Right cardiac atrium (tissue), 5 donors: ENCODE measurements at regions not wholly inside any gene's neighbourhood (a gene's known extent, or its start where the extent isn't known, plus 50 kb on each side); places are given as distances from the start of the nearest gene placed in this dataset.
"Not testable (repeated sequence)": the region's sequence is repeated elsewhere in the genome, so short reads cannot be mapped to it uniquely, and the experiment has no call there.

Source experiments
- ATAC-seq, 2 donors: fragments of 200-7000 bp; cut with Tn5 transposase; one replicate each; pipeline versions ENCODE4 v1.8.0 to v1.9.1; 2020; ENCODE audit warnings: moderate library complexity in 2 of 2, mild to moderate bottlenecking in 1 of 2
- DNase-seq, 3 donors: peaks; one replicate each; pipeline ENCODE4 v3.0.0-alpha.2; 2020
- H3K27ac ChIP-seq: one replicate; pipeline ENCODE4 v1.5.1; 2013; ENCODE audit warnings: mild to moderate bottlenecking, low read length, control low read depth, moderate library complexity
- H3K27me3 ChIP-seq: one replicate; pipeline ENCODE4 v1.6.1; 2013; ENCODE audit not compliant: control insufficient read depth, insufficient read depth
- H3K4me1 ChIP-seq: one replicate; pipeline ENCODE4 v1.6.1; 2013; ENCODE audit warnings: low read length; ENCODE audit not compliant: control insufficient read depth, insufficient read depth
- H3K4me3 ChIP-seq: one replicate; pipeline ENCODE4 v1.5.1; 2013; ENCODE audit warnings: low read length, control low read depth
- H3K9me3 ChIP-seq: one replicate; pipeline ENCODE4 v1.6.1; 2013; ENCODE audit warnings: low read length; ENCODE audit not compliant: control insufficient read depth
- WGBS: extraction: QIAGEN DNeasy Blood & Tissue Kit; methylation state at CpG from one replicate; pipeline ENCODE4 v1.1.7; 2013; 5-methylcytosine and 5-hydroxymethylcytosine counted together
- intact Hi-C, 4 donors: fragments of 100-400 bp; cut with DNase I; formaldehyde crosslinking; loops; one replicate each; pipeline versions ENCODE4 v1.11.0 to v1.14.0; 2022 to 2023
- donor health status: healthy with polysubstance abuse.
- donor health status: DM: no; HTN: yes; CAD: no.
- donor health status: DM: no; HTN: no; CAD: no.
- donor health status: DM: no; HTN: yes; CAD: no; lungs with severe emphysema.
- donor health status: DM: yes; HTN: yes; CAD: no.

GRCh38 chr11:121358760-121359159 lies 66.2 kb downstream of the SC5D start:
- DNase-seq (no peak), ATAC-seq (peak; percentile 34 to 58)

GRCh38 chr11:121359591-121359990 lies 67.0 kb downstream of the SC5D start:
- no peak for DNase-seq
- Histone ChIP-seq H3K4me1 (peaks cover 1% of the 10 kb centered on the region), H3K27ac (no peak overlapping the region), H3K27me3 (no peaks in the 10 kb centered on the region), H3K9me3 (no peaks in the 10 kb centered on the region), H3K4me3 (no peak overlapping the region)
- intact Hi-C loops, result no loop called here
- peak in 1 of 2 donors; percentile 27 for ATAC-seq

More at GRCh38 chr11:121358760-121359159, 66.2 kb downstream of the SC5D start:
- intact Hi-C loops, result no loop called here
- H3K27ac ChIP-seq, result no peak overlapping the region
- no peak overlapping the region for H3K4me3 ChIP-seq
- peaks cover 1% of the 10 kb centered on the region for H3K4me1 ChIP-seq
- no peaks in the 10 kb centered on the region for H3K9me3 ChIP-seq
- H3K27me3 ChIP-seq, result no peaks in the 10 kb centered on the region
- 49% methylated on average over 1 of the region's 1 CpG for WGBS

GRCh38 chr11:121362955-121363354 lies 70.4 kb downstream of the SC5D start:
- H3K4me1 ChIP-seq, H3K4me3 ChIP-seq, H3K9me3 ChIP-seq, intact Hi-C loops, DNase-seq, H3K27me3 ChIP-seq, H3K27ac ChIP-seq: not testable (repeated sequence)
- peak in 1 of 2 donors; percentile 45 for ATAC-seq
- WGBS, result 93% methylated on average over 41 of the region's 41 CpGs

- no peak overlapping the region for H3K4me3 ChIP-seq
- H3K27ac ChIP-seq, result no peak overlapping the region
- intact Hi-C loops, result no loop called here
- 92% methylated on average over 4 of the region's 4 CpGs for WGBS
- no peaks in the 10 kb centered on the region for H3K27me3 ChIP-seq
- DNase-seq (no peak), ATAC-seq (no peak)
- H3K4me1 ChIP-seq, result peaks cover 3% of the 10 kb centered on the region
- no peaks in the 10 kb centered on the region for H3K9me3 ChIP-seq
These were observed 72.7 kb downstream of the SC5D start for GRCh38 chr11:121365304-121365703.

GRCh38 chr11:121366038-121366437 lies 73.5 kb downstream of the SC5D start:
- ATAC-seq, result no peak
- H3K9me3 ChIP-seq, result no peaks in the 10 kb centered on the region
- H3K4me3 ChIP-seq, result no peak overlapping the region
- H3K27me3 ChIP-seq, result no peaks in the 10 kb centered on the region
- no peak overlapping the region for H3K27ac ChIP-seq
- no peak for DNase-seq
- intact Hi-C loops, result no loop called here
- WGBS, result 91% methylated on average over 5 of the region's 5 CpGs
- peaks cover 3% of the 10 kb centered on the region for H3K4me1 ChIP-seq

- Histone ChIP-seq H3K27ac (no peak overlapping the region), H3K4me3 (no peak overlapping the region), H3K27me3 (no peaks in the 10 kb centered on the region), H3K4me1 (peaks cover 3% of the 10 kb centered on the region), H3K9me3 (no peaks in the 10 kb centered on the region)
- peak; percentile 29 to 43 for ATAC-seq
- intact Hi-C loops, result no loop called here
- WGBS, result 44% methylated on average over 8 of the region's 8 CpGs
- DNase-seq, result no peak
These were observed 74.7 kb downstream of the SC5D start for GRCh38 chr11:121367001-121367843.

- Histone ChIP-seq H3K27me3 (no peaks in the 10 kb centered on the region), H3K9me3 (no peaks in the 10 kb centered on the region), H3K4me3 (no peak overlapping the region), H3K4me1 (peaks cover 3% of the 10 kb centered on the region), H3K27ac (no peak overlapping the region)
- ATAC-seq (no peak), DNase-seq (no peak)
- WGBS, result 67% methylated on average over 2 of the region's 2 CpGs
- intact Hi-C loops, result no loop called here
These were observed 75.3 kb downstream of the SC5D start for GRCh38 chr11:121367844-121368225.

- WGBS, result 29% methylated on average over 8 of the region's 8 CpGs
- no peak overlapping the region for H3K27ac ChIP-seq
- ATAC-seq (peak in 1 of 2 donors; percentile 14), DNase-seq (no peak)
- no peaks in the 10 kb centered on the region for H3K9me3 ChIP-seq
- H3K27me3 ChIP-seq, result no peaks in the 10 kb centered on the region
- no peak overlapping the region for H3K4me3 ChIP-seq
- intact Hi-C loops, result no loop called here
- peaks cover 3% of the 10 kb centered on the region for H3K4me1 ChIP-seq
These were observed 76.0 kb downstream of the SC5D start for GRCh38 chr11:121368364-121369240.

GRCh38 chr11:121369366-121369765 lies 76.8 kb downstream of the SC5D start:
- Histone ChIP-seq H3K4me3 (no peak overlapping the region), H3K27ac (no peak overlapping the region), H3K9me3 (no peaks in the 10 kb centered on the region), H3K4me1 (peaks cover 3% of the 10 kb centered on the region), H3K27me3 (no peaks in the 10 kb centered on the region)
- no peak for ATAC-seq
- intact Hi-C loops, result no loop called here
- 77% methylated on average over 3 of the region's 3 CpGs for WGBS
- no peak for DNase-seq

- intact Hi-C loops, result no loop called here
- Histone ChIP-seq H3K27ac (no peak overlapping the region), H3K4me3 (no peak overlapping the region), H3K9me3 (no peaks in the 10 kb centered on the region), H3K27me3 (no peaks in the 10 kb centered on the region), H3K4me1 (peaks cover 3% of the 10 kb centered on the region)
- no peak for DNase-seq
- ATAC-seq, result no peak
- WGBS, result 91% methylated on average over 2 of the region's 2 CpGs
These were observed 79.5 kb downstream of the SC5D start for GRCh38 chr11:121372028-121372427.
